DMS79 treated with DMSO at 0.1 percent for 48 hours (cell line): ENCODE measurements at regions not wholly inside any gene's neighbourhood (a gene's known extent, or its start where the extent isn't known, plus 50 kb on each side); places are given as distances from the start of the nearest gene placed in this dataset.

Experiments used
- DNase-seq: peaks from one replicate; lab custom pipeline; 2025; lab: John Stamatoyannopoulos, UW

DNA sequence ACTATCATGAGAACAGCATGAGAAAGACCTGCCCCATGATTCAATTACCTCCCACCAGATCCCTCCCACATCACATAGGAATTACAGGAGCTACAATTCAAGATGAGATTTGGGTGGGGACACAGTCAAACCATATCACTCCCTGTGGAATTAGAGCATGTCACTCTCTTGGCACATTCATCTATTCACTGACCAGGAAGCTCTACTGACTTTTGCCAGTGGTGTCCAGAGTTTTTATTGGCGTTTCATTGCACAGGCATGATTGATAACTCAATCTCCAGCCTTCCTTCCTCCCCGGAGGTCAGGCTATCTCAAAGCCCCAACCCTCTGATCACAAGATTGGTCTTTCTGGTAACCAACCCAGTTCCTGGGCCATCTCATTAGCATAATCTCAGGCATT is 478.9 kb upstream of the NRP1 start:
- no peak for DNase-seq

DNA sequence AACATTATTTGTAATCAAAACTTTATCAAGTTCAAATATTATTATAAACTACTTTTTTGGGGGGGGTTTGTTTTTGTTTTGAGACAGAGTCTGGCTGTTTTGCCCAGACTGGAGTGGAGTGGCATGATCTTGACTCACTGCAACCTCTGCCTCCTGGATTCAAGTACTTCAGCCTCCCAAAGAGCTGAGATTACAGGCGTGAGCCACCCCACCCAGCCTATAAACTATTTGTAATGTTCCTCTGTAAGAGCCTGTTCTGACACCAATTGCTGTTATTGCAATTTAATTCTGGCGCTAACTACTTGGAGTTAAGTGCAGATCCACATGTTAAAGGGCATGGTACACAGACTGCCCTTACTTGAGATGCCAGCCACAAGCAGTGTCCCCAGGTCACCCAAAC is 478.1 kb upstream of the NRP1 start:
- no peak for DNase-seq

DNA sequence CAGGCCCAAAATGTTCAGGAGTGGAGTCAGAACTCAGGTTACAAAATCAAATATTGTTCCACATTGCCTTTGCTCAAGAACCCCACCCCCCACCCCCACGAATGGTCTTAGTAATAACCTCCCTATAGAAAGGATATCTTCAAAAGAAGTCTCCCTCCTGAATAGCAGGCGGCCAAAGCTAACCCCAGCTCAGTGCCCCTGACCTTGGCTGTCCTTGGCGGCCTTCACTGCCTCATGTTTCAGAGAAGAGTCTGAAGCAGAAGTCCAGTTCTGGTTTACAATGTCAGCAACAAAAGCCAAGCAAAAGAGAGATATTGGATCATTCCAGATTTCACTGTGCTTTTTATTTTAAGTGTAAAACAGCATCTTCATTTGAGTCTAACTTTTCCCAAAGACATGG is 476.5 kb upstream of the NRP1 start:
- no peak for DNase-seq

DNA sequence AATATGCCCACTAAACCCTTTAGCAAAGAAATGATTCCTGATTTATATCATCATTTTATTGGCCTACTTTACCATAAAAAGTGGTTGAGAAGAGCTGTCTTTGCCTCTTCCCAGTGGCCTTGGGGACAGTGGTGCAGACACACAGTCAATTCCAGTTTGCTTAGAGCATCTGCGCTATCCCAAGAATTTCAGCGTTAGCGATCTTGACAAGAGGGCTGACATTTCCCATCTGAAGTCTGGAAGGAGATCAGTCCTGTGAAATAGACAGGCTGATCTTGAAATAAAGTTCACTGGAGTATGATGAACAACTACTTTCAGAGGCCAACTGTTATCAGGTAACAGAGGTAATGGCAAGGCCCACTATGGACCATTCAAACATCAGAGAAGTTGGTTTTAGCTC is 475.3 kb upstream of the NRP1 start:
- DNase-seq: no peak

DNA sequence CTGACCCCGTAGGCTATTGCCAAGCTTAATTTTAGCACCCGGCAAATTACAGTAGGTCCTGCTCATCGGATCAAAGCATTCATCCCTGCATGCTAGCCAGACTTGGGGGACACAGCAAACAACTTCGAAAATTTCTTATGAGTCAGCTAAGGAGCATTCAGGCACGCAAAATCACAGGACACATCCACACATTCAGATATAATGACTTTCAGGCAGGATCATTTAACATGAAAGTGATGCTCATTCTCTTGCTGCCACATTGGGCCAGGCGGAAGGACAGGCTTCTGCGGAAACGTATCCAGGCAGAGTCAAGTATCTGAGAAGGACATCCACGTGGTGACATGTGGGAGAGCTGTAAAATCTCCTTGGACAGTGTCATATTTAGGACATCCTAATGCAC is 474.0 kb upstream of the NRP1 start:
- DNase-seq: no peak

DNA sequence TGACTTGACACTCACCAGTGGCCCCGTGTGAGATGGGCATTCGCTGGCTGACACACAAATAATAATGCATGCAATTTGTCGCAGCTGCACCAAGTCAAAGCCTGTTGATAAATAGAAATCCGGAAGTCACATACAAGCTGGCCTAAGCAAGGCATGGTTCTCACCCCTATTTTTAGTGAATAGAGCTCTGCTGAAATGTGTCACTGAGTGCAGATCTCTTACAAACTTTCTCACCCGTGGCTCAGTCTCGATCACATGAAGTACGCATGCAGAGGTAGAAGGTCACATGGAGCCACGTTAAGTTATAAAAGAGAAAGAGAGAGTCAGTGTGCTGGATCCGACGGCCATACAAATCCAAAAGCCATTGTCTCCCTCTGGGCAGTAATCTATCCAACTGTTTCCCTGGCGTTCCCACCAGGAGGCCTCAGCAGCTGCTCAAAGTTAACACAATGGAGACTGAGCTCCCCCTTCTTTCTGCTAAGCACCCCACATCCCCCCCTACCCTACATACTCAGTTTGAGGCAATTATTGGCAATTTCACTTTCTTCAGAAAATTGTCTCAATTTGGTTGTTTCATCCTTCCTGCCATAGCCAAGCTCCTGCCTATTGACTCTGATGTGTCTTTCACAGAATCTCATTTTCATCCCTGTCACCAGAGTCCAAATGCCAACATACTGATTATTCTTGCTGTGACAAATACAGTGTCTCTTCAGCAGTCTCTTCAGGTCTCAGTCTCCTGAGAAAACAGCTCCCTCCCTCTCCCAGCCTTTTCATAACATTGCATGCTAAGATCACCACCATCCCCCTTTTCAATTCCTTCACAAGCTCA is 473.3 kb upstream of the NRP1 start:
- DNase-seq: no peak

DNA sequence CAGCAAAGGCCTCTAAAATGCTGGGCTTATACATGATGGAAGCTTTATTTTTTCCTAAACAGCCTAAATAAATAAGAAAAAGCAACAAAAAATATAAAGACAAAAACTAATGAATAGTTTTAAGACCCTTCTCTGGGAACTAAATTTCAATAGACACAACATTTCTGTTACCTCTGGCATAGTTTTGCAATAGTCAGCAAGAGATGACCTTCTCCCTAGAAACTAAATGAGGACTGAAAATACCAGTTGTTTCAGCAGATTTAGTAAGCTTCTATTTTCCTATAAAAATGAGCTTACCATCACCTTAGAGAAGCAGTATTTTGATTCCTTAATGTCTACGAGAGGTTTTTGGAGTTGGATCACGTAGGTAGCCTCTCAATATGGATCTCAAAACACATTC is 471.4 kb upstream of the NRP1 start:
- DNase-seq: no peak

DNA sequence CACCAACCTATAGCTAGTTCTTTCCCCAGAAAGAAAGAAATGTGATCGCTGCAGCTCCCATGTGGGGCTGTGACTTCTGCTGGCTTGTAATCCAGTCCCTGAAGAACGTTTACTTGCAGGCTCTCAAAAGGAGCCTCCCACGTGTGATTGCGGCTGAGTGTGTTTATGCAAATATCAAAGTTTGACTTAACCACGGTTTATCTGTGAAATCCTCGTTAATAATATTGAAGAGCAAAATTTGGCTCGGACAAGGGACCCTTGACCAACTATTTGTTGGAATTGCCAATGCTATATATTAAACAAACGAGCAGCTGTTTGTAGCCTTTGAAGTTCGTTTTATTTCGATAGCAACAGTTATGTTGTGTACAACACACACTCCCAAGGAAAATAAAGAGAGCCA is 470.1 kb upstream of the NRP1 start:
- DNase-seq: no peak

DNA sequence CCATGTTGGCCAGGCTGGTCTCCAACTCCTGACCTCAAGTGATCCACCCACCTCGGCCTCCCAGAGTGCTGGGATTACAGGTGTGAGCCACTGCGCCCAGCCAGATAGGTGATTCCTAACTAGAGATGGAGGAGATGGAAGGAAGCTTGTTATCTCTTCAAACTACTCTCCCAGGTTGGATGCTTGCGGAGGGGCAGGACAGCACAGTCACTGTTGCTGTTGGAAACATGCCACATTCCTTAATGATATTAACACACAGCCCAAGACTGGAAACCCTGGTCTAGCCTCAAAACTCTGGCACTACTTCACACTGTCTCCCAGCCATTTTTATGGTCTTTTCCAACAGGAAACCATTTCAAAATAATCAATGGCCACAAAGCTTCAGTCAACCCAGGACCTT is 468.8 kb upstream of the NRP1 start:
- DNase-seq: no peak

DNA sequence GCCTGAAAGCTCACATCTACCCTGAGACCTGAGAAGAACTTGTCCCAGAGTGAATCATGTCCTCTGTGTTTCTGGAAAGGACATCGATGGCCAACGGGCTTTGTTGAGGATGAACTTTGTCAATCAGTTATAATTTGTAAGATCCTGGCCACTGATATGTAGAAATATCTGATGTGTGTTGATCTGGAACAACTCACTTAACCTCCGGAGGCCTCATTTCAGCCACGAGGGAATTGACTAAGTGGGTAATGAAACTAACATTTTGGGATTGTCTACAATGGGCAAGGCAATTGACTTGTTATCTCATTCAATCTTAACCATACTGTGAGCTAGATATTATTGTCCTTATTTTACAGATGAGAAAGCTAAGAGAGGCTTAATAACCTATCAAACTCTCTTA is 468.1 kb upstream of the NRP1 start:
- no peak for DNase-seq

DNA sequence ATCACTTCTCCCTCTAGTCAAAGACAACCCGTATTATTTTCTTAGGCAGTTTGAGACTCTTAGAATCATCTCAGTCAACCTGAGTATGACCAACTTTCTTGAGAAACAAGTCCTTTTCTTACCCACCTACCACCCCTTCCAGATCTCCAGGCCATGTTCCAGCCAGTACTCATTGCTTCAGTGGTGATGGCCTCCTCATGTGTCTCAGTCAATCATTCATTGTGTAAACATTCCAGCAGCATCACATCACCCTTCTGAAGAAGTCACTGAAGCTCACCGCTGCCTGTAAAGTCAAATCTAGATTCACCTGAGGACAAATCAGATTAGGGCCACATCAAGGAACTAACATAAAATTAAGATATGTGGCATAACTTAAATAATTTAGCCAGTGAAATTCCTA is 467.2 kb upstream of the NRP1 start:
- no peak for DNase-seq

DNA sequence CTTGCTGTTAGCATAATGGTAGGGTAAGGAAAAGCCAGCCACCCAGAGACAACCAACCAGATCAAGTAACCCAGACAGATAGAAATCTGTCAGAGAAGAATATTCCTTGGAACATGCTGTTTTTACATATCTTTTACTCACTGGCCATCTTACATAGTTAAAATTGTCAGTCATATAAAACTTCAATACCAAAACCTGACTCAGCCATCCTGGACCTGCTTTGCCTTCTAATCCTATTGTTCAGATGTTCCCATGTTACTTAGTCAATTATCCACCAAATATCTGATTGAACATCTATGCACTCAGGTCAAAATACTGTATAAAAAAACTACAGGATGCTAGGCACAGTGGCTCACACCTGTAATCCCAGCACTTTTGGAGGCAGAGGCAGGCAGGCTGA is 466.5 kb upstream of the NRP1 start:
- no peak for DNase-seq

DNA sequence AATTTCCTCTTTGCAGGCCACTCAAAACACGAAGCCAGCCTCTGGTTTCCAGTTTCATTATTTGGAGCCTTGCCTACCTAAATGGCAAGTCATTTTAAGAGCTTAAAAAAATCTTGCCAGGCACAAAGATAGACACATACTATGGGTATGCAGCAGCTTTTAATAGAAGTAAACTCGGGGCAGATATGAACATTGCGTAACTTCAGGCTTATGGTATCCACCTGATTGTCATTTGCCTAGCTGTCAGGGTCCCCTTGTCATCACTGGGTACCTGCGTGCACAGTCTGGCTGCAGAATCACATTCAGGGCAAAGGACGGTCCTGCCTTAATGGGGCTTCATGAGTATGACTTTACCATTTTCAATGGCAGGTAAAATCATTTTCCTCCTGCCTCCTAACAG is 466.1 kb upstream of the NRP1 start:
- DNase-seq: no peak

DNA sequence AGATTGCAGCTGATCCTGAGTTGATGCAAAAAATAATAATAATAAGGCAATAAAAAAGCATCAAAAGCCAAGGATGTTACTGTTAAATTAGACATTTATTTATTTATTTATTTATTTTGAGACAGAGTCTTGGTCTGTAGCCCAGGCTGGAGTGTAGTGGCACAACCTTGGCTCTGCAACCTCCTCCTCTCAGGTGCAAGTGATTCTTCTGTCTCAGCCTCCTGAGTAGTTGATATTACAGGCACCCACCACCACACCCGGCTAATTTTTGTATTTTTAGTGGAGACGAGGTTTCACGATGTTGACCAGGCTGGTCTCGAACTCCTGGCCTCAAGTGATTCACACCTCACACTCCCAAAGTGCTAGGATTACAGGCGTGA is 465.5 kb upstream of the NRP1 start:
- DNase-seq: no peak

DNA sequence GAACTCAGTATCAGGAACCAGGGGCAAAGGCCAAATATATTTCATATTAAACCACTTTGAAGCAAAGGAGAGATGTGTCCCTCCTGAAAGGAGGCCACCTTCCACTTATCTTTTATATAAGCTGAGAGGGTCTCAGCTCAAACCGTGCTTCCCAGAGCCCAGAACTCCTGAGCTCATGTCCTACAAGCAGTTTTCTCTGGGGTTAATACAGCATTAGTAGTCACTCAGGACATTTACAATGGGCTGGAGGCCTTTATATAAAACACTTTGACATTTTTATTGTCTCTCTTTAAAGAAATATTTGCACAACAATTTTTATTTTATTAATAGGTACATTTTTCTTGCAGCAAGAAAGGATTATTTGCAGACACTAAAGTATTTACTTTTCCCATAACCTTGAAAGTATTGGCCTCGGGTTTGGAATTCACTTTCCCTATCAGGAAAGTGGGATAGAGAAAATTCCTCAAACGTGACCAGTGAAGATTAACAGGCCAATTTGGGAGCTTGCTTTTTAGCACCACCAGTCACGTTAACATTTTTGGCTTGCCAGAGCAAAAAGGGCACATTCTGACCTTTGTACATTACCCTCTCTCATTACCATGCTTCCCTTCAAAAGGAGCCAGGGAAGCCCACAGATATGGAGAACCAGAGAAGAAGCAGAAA is 464.9 kb upstream of the NRP1 start:
- no peak for DNase-seq

DNA sequence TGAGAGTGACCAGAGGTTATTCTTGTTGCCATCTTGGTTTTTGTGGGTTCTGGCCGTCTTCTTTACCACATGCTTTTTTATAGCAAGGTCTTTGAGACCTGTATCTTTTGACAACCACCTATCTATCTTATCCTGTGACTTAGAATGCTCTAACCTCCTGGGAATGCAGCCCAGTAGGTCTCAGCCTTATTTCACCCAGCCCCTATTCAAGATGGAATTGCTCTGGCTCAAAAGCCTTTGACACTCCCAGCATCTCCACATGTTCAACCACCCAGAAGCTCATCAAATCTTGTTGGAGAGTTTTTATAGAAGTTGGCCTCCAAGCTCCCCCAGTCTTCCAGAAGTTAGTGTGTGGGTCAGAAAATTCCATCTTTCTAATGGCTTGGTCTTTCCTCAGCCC is 464.3 kb upstream of the NRP1 start:
- no peak for DNase-seq

DNA sequence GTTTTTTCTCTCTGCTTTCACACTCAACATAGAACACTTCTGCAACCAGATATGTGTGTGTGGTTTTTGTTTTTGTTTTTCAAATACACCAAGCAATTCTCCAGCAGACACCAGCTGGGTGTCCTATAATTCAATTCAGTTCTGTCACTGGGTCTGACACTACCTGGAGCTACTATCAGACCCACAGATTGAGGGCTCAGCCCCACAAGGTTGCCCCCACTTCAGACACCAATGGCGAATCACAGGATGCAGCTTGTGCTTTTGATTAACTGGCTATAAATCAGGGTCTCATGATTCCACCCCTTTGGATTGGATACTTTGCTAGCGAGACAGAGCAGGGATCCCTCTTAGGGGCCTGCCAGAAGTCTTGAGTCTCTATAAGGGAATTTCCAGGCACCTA is 462.2 kb upstream of the NRP1 start:
- DNase-seq: no peak

DNA sequence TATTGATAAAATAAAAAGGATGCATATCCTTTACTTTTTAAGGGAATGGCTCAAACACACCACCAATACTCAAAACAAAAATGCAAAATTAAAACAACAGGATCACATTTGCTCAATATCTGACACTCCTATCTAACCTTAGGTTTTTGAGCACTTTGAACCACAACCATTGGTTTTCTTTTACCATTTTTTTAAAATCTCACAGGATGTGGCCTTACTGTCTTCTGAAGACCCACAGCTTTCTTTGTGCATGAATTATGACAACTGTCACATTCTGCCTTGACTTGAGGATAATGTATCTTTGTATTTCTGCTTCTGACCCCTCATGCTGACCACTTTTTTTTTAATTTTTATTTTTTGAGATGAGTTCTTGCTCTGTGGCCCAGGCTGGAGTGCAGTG is 461.1 kb upstream of the NRP1 start:
- DNase-seq: no peak

DNA sequence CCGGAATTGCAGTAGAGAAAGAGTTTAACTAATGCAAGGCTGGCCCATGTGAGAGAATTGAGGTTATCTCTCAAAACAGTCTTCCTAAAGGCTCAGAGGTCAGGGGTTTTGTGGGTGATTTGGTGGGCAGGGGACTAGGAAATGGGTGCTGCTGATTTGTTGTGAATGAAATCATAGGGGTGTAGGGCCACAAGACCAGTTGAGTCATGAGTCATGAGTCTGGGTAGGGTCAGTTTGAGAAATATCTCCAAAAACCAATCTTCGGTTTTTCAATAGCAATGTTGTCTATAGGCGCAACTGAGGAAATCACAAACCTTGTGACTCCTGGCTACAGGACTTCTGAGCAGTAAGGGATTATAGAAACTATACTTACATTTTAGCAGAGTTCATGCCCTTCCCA is 460.0 kb upstream of the NRP1 start:
- no peak for DNase-seq

DNA sequence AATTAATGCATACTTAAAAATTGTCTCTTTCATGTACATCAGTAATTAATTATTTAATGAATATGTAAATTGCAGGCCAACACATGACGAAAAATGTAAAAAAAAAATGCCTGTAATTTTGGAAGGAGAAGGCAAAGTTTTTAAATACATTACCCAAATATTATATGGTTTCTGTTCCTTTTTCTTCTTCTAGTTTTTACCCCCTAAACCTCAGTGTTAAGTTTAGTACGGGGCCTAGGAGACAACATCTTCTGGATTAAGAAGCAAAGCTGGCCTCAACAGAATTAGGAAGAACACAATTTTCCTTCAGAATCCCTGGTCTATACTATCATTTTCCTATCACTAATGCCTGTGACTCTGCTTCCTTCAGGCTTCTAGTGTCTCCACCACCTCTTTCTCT is 459.3 kb upstream of the NRP1 start:
- DNase-seq: no peak

DNA sequence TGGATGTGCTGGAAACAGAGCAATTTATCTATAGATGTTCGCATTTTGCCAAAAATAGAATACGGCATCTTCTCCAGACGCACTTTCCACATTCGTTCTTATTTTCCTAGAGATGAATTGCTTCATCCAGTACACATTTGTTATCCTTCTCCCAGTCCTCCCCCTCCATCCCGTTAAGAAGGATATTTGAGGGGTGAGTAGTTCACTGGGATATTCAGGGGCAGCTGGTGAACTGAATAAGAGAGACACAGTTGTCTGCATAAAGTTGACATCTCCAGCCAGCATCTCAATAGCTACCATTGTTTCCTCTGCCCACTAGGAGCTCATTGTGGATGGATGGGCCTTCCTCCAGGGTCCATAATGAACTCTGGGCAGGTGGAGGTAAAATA is 456.8 kb upstream of the NRP1 start:
- DNase-seq: no peak

DNA sequence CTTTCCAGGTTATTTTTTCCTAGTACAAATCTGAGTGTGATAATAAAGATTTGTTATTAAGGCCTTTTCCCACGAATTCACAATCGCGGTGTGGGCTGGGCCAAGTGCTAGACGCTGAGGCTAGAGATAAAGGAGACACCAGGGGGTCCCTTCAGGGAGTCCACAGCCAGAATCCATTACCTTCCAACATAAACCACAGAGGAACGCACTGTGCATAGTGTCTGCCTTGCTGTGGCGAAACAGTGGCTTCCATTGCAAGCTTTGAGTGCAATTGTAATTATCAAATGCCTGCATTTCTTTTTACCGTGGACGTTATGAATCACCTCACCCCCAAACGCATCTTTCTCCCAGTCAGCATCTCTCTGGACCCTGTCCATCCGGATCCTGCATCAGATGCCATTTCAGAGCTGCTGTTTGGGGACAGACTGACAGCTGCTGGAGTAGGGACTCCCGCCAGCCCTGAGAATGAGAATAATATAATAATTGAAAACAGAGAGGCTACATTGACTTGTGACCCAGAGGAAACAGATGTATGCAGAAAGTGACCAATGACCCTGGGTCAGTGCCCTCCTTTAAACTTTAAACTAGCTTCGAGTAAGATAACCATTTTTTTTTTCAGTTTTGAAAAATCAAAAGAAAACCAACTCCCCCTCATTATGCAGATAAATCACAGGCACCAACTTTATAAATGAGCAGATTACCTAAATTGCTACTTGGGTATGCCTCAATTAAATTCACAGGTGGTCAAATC is 456.2 kb upstream of the NRP1 start:
- no peak for DNase-seq

DNA sequence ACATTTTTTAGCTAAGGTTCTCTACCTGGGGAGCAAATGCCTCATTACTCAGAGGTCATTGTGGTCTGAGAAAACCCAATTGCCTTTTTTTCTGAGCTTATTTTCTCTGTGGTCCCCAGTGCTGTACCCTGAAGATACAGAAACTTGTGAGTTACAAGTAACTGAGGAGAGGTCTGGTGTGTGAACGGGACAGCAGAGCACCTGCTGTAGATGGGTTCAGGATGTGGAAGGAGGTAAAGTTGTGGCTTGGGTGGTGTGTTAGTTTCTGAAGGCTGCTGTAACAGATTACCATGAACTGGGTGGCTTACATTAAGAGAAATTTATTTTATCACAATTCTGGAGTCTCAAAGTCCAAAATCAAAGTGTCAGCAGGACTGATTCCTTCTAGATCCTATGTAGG is 449.1 kb upstream of the NRP1 start:
- DNase-seq: no peak
